Esophagus muscularis mucosa (tissue), 4 donors: ENCODE measurements at regions not wholly inside any gene's neighbourhood (a gene's known extent, or its start where the extent isn't known, plus 50 kb on each side); places are given as distances from the start of the nearest gene placed in this dataset.

Experiments used
- DNase-seq: peaks from one replicate; pipeline ENCODE4 v3.0.0-alpha.2; 2017; ENCODE audit errors: extremely low spot score
- H3K27ac ChIP-seq, 4 donors: fragments of 200-600 bp; sonication (generic); replicated peaks in 1 of 4; 1 replicate in 3 of 4; 2 replicates in 1 of 4; pipeline ENCODE4 v1.5.1; 2016 to 2019; ENCODE audit warnings: mild to moderate bottlenecking in 1 of 4
- H3K27me3 ChIP-seq, 4 donors: fragments of 200-600 bp; sonication (generic); one replicate each; pipeline versions ENCODE4 v1.5.1 to v1.6.0; 2016 to 2019
- H3K36me3 ChIP-seq, 4 donors: fragments of 200-600 bp; sonication (generic); one replicate each; pipeline ENCODE4 v1.5.1; 2016 to 2019
- H3K4me1 ChIP-seq, 4 donors: fragments of 200-600 bp; sonication (generic); one replicate each; pipeline ENCODE4 v1.5.1; 2016 to 2019
- H3K4me3 ChIP-seq, 4 donors: fragments of 200-600 bp; sonication (generic); 1 replicate in 2 of 4; 2 replicates in 2 of 4; pipeline ENCODE4 v1.5.1; 2016 to 2019; ENCODE audit warnings: mild to moderate bottlenecking in 4 of 4, moderate library complexity in 1 of 4
- H3K9me3 ChIP-seq, 4 donors: fragments of 200-600 bp; sonication (generic); 1 replicate in 3 of 4; 2 replicates in 1 of 4; pipeline ENCODE4 v1.5.1; 2016 to 2019
- EP300 ChIP-seq: sonication (generic); formaldehyde crosslinking; IDR thresholded peaks from one replicate; pipeline ENCODE4 v1.6.1; 2017; ENCODE audit warnings: antibody characterized with exemption
- POLR2A ChIP-seq: fragments of 450-650 bp; IDR thresholded peaks from one replicate; pipeline ENCODE4 v1.6.1; 2017; ENCODE audit warnings: antibody characterized with exemption, moderate library complexity, mild to moderate bottlenecking, low read depth
- POLR2AphosphoS5 ChIP-seq, 2 donors: sonication (generic); formaldehyde crosslinking; IDR thresholded peaks; one replicate each; pipeline ENCODE4 v1.6.1; 2017; ENCODE audit warnings: antibody characterized with exemption in 2 of 2
- WGBS: methylation state at CpG from one replicate; pipeline ENCODE4 v1.1.5; 2018; 5-methylcytosine and 5-hydroxymethylcytosine counted together
- intact Hi-C: fragments of 100-400 bp; cut with DNase I; formaldehyde crosslinking; loops from one replicate; pipeline ENCODE4 v1.15.1; 2023
- TF ChIP-seq, protein P1 (sequence below), 3 experiments: fragments of 200-600 bp in 2 of 3; fragments of 450-650 bp in 1 of 3; sonication (generic) in 2 of 3; IDR thresholded peaks; one replicate each; pipeline ENCODE4 v1.5.1; 2017 to 2019; ENCODE audit warnings: antibody characterized with exemption in 3 of 3, mild to moderate bottlenecking in 2 of 3, moderate library complexity in 1 of 3

DNA sequence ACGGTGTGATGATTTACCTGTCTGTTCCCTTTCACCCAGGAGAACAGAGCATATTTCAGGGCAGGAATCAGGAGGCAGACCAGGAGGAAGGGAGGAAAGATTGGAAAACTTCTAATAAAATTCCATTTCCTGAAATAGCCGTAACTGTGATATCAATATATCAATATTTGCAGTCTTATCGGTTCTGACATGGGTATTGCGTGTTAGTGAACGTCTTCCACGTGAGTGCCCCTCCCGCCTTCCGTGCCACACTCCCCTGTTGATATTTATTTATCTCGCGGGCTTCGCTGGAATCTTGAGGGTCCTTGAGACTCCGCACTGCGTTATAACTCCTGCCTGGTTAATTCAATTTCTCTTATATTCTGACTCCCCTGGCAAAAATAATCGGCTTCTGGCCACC is 1160.4 kb downstream of the BRD1 start:
- DNase-seq = no peak
- Histone ChIP-seq H3K27ac (no peak overlapping the region), H3K9me3 (peaks cover 0 to 31% (median 23%) of the 10 kb centered on the region in 4 donors), H3K36me3 (no peaks in the 10 kb centered on the region), H3K4me3 (no peak overlapping the region), H3K4me1 (no peaks in the 10 kb centered on the region), H3K27me3 (peaks cover 0 to 27% (median 0%) of the 10 kb centered on the region in 4 donors)
- intact Hi-C loops = no loop called here
- TF ChIP-seq POLR2AphosphoS5 (IDR thresholded peaks at IDR 0.05) = no peak
- no peak for TF ChIP-seq POLR2A
- TF ChIP-seq, protein P1, sequence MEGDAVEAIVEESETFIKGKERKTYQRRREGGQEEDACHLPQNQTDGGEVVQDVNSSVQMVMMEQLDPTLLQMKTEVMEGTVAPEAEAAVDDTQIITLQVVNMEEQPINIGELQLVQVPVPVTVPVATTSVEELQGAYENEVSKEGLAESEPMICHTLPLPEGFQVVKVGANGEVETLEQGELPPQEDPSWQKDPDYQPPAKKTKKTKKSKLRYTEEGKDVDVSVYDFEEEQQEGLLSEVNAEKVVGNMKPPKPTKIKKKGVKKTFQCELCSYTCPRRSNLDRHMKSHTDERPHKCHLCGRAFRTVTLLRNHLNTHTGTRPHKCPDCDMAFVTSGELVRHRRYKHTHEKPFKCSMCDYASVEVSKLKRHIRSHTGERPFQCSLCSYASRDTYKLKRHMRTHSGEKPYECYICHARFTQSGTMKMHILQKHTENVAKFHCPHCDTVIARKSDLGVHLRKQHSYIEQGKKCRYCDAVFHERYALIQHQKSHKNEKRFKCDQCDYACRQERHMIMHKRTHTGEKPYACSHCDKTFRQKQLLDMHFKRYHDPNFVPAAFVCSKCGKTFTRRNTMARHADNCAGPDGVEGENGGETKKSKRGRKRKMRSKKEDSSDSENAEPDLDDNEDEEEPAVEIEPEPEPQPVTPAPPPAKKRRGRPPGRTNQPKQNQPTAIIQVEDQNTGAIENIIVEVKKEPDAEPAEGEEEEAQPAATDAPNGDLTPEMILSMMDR (IDR thresholded peaks at IDR 0.05) = no peak
- no peak for TF ChIP-seq EP300
- 85% methylated on average over 14 of the region's 14 CpGs for WGBS

DNA sequence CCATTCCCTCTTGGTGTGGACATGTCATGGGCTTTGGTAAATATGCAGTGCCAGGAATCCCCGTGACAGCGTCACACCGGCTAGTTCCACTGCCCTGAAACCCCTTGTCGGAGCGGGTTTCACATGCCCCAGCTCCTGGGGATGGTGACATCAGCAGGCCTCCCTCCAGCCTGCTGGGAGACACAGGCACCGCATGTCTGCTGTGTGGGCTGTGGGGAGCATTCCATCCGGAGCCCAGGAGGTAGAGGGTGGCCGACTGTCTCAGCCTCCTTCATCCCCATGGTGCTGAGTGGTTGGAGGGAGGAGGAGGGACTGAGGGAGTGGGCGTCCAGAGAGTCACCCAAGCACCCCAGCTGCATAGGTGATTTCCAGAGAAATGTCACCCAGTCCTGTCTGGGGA is 1161.1 kb downstream of the BRD1 start:
- no peak for DNase-seq
- TF ChIP-seq EP300 (no peak), POLR2AphosphoS5 (IDR thresholded peaks at IDR 0.05) (no peak)
- TF ChIP-seq, protein P1 (IDR thresholded peaks at IDR 0.05) = no peak
- H3K9me3 ChIP-seq = peaks cover 0 to 24% (median 17%) of the 10 kb centered on the region in 4 donors
- no peaks in the 10 kb centered on the region for H3K4me1 ChIP-seq
- no peak overlapping the region for H3K4me3 ChIP-seq
- WGBS = 71% methylated on average over 6 of the region's 9 CpGs
- intact Hi-C loops = no loop called here
- H3K27me3 ChIP-seq = peaks cover 0 to 34% (median 0%) of the 10 kb centered on the region in 4 donors
- no peaks in the 10 kb centered on the region for H3K36me3 ChIP-seq
- H3K27ac ChIP-seq = no peak overlapping the region

DNA sequence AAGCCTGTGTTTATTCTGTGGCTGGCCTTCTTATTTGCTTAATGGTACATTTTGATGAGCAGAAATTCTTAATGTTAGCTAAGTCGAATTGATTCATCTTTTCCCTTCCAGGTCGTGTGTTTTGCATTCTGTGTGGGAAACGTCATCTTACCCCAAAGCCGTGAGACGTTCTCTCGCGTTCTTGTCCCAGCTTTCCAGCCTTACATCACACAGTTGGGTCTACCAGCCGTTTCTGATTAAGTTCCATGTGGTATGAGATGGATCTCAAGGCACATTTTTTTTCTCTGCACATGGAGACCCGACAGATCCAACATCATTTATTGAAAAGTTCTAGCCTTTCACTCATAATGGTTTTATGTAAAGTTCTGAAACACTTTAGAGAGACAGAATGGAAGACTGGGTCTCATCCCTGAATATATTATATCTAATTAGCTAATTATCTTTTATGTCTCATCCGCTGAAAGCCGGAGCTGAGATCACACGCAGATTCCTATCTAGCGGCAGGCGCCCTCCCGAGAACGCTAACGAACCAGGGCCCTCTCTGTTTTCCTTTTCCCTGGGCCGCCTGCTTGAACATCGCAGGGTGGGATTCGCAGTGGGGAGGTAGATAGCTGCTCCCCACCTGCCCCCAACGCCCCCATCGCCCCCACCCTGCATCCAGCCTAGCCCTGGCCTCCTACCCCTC is 1162.2 kb downstream of the BRD1 start:
- Histone ChIP-seq H3K4me3 (no peak overlapping the region), H3K9me3 (peaks cover 0 to 17% (median 12%) of the 10 kb centered on the region in 4 donors), H3K27me3 (peaks cover 0 to 45% (median 0%) of the 10 kb centered on the region in 4 donors), H3K36me3 (no peaks in the 10 kb centered on the region), H3K4me1 (no peaks in the 10 kb centered on the region), H3K27ac (no peak overlapping the region)
- DNase-seq = no peak
- TF ChIP-seq POLR2A (no peak), EP300 (no peak), POLR2AphosphoS5 (IDR thresholded peaks at IDR 0.05) (no peak)
- TF ChIP-seq, protein P1 (IDR thresholded peaks at IDR 0.05) = no peak
- WGBS = 90% methylated on average over 22 of the region's 22 CpGs
- intact Hi-C loops = no loop called here

DNA sequence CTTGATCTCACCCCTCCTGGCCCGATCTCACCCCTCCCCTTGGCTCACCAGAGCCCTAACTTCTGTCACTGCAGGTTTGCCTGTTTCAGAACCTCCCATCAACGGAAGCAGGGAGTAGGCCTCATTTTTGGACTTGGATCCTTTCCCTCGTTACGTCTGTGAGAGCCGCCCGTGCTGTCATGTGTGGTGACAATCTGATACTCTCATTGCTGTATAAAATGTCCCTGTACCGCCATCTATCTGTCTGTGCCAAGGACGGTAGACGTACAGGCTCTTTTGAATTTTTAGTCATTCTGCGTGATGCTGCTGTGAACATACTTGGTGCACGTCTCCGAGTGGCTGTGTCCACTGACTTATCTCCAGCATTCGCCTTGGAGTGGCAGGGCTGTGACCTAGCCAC is 1163.1 kb downstream of the BRD1 start:
- whole genome bisulfite sequencing = 88% methylated on average over 12 of the region's 13 CpGs
- Histone ChIP-seq H3K9me3 (peaks cover 0 to 17% (median 12%) of the 10 kb centered on the region in 4 donors), H3K27ac (no peak overlapping the region), H3K36me3 (no peaks in the 10 kb centered on the region), H3K4me1 (no peaks in the 10 kb centered on the region), H3K4me3 (no peak overlapping the region), H3K27me3 (peaks cover 0 to 41% (median 0%) of the 10 kb centered on the region in 4 donors)
- DNase-seq = no peak
- TF ChIP-seq EP300 = no peak
- TF ChIP-seq, protein P1 (IDR thresholded peaks at IDR 0.05) = no peak
- no peak for TF ChIP-seq POLR2A
- TF ChIP-seq POLR2AphosphoS5 (IDR thresholded peaks at IDR 0.05) = no peak
- intact Hi-C loops = no loop called here

DNA sequence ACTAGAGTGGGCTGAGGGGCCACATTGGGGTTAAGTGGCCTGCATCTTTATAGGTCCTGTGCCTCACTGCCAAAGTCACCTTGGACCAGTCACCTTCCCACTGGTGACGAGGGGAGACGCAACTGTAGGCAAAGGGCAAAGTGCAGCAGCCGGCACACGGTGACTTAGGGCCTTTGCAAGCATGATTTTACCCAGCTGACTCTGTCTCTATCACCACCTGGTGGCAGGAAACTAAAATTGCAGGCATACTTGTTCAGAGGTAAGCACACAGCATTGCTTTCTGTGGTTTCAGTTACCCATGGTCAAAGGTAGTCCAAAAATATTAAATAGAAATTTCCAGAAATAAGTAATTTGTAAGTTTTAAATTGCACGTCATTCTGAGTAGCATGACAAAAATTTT is 1164.4 kb downstream of the BRD1 start:
- H3K4me3 ChIP-seq = no peak overlapping the region
- no peak overlapping the region for H3K27ac ChIP-seq
- no peaks in the 10 kb centered on the region for H3K4me1 ChIP-seq
- no peaks in the 10 kb centered on the region for H3K36me3 ChIP-seq
- peaks cover 0 to 17% (median 12%) of the 10 kb centered on the region in 4 donors for H3K9me3 ChIP-seq
- no peak for DNase-seq
- intact Hi-C loops = no loop called here
- WGBS = 52% methylated on average over 4 of the region's 5 CpGs
- no peak for TF ChIP-seq POLR2A
- TF ChIP-seq EP300 = no peak
- TF ChIP-seq, protein P1 (IDR thresholded peaks at IDR 0.05) = peak in 1 of 3 experiments; percentile 3
- TF ChIP-seq POLR2AphosphoS5 (IDR thresholded peaks at IDR 0.05) = no peak
- peaks cover 0 to 32% (median 0%) of the 10 kb centered on the region in 4 donors for H3K27me3 ChIP-seq
